Esophagus muscularis mucosa (tissue), 4 donors: ENCODE measurements at regions not wholly inside any gene's neighbourhood (a gene's known extent, or its start where the extent isn't known, plus 50 kb on each side); places are given as distances from the start of the nearest gene placed in this dataset.

Experiments used
- DNase-seq: peaks from one replicate; pipeline ENCODE4 v3.0.0-alpha.2; 2017; ENCODE audit errors: extremely low spot score
- H3K27ac ChIP-seq, 4 donors: fragments of 200-600 bp; sonication (generic); replicated peaks in 1 of 4; 1 replicate in 3 of 4; 2 replicates in 1 of 4; pipeline ENCODE4 v1.5.1; 2016 to 2019; ENCODE audit warnings: mild to moderate bottlenecking in 1 of 4
- H3K27me3 ChIP-seq, 4 donors: fragments of 200-600 bp; sonication (generic); one replicate each; pipeline versions ENCODE4 v1.5.1 to v1.6.0; 2016 to 2019
- H3K36me3 ChIP-seq, 4 donors: fragments of 200-600 bp; sonication (generic); one replicate each; pipeline ENCODE4 v1.5.1; 2016 to 2019
- H3K4me1 ChIP-seq, 4 donors: fragments of 200-600 bp; sonication (generic); one replicate each; pipeline ENCODE4 v1.5.1; 2016 to 2019
- H3K4me3 ChIP-seq, 4 donors: fragments of 200-600 bp; sonication (generic); 1 replicate in 2 of 4; 2 replicates in 2 of 4; pipeline ENCODE4 v1.5.1; 2016 to 2019; ENCODE audit warnings: mild to moderate bottlenecking in 4 of 4, moderate library complexity in 1 of 4
- H3K9me3 ChIP-seq, 4 donors: fragments of 200-600 bp; sonication (generic); 1 replicate in 3 of 4; 2 replicates in 1 of 4; pipeline ENCODE4 v1.5.1; 2016 to 2019
- CTCF ChIP-seq, 3 experiments: fragments of 200-600 bp in 2 of 3; fragments of 450-650 bp in 1 of 3; sonication (generic) in 2 of 3; IDR thresholded peaks; one replicate each; pipeline ENCODE4 v1.5.1; 2017 to 2019; ENCODE audit warnings: antibody characterized with exemption in 3 of 3, mild to moderate bottlenecking in 2 of 3, moderate library complexity in 1 of 3
- EP300 ChIP-seq: sonication (generic); formaldehyde crosslinking; IDR thresholded peaks from one replicate; pipeline ENCODE4 v1.6.1; 2017; ENCODE audit warnings: antibody characterized with exemption
- POLR2A ChIP-seq: fragments of 450-650 bp; IDR thresholded peaks from one replicate; pipeline ENCODE4 v1.6.1; 2017; ENCODE audit warnings: antibody characterized with exemption, moderate library complexity, mild to moderate bottlenecking, low read depth
- POLR2AphosphoS5 ChIP-seq, 2 donors: sonication (generic); formaldehyde crosslinking; IDR thresholded peaks; one replicate each; pipeline ENCODE4 v1.6.1; 2017; ENCODE audit warnings: antibody characterized with exemption in 2 of 2
- WGBS: methylation state at CpG from one replicate; pipeline ENCODE4 v1.1.5; 2018; 5-methylcytosine and 5-hydroxymethylcytosine counted together
- intact Hi-C: fragments of 100-400 bp; cut with DNase I; formaldehyde crosslinking; loops from one replicate; pipeline ENCODE4 v1.15.1; 2023

DNA sequence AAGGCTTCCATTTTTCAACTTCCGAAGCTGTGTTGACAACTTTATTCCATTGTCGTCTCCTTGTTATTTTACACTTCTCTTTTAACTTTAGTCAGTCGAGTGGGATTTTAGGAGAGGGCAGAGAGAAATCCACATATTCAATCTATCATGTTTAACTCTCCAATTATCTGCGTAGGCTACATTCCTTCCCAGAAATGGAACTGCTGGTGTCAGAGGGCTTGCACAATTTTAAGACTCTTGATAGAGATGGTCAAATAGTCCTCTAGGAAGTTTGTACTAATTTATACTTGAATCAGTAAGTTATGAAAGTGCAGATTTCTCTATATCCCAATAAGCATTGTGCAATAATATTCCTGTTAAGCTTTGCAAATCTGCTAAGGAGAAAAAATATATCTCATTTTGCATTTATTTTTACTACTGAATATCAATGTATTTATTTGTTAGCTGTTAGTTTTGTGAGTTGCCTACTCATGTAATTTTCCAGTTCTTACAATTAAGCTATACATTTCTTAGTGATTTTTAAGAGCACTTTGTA is 95.6 kb downstream of the CYP26B1 start:
- intact Hi-C loops: no loop called here
- no peaks in the 10 kb centered on the region for H3K36me3 ChIP-seq
- no peaks in the 10 kb centered on the region for H3K4me1 ChIP-seq
- no peak overlapping the region for H3K4me3 ChIP-seq
- no peaks in the 10 kb centered on the region for H3K27me3 ChIP-seq
- WGBS: 59% methylated on average over 4 of the region's 4 CpGs
- H3K9me3 ChIP-seq: peaks cover 0 to 16% (median 6%) of the 10 kb centered on the region in 4 donors
- H3K27ac ChIP-seq: no peak overlapping the region
- no peak for TF ChIP-seq POLR2AphosphoS5 (IDR thresholded peaks at IDR 0.05)
- no peak for TF ChIP-seq EP300
- TF ChIP-seq POLR2A: no peak
- no peak for TF ChIP-seq CTCF (IDR thresholded peaks at IDR 0.05)
- no peak for DNase-seq

DNA sequence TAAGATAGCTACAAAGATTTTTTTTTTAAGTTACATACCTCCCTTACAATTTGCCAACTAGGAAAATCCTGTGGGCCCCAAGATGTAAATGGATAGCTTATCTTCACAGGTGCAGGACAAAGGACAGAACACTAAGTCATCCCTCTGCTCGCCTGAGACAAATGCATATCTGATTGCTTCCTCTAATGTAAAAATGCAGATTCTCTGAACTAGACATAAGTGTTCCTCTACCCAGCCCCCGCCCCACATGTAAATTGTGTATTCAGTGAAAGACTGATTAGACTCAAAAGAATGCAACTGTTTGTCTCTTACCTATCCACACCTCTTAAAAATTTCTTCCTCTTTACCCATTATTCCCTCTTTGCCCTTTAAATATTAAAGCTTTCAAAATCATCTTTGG is 96.5 kb downstream of the CYP26B1 start:
- peaks cover 0 to 16% (median 6%) of the 10 kb centered on the region in 4 donors for H3K9me3 ChIP-seq
- H3K27me3 ChIP-seq: no peaks in the 10 kb centered on the region
- intact Hi-C loops: no loop called here
- H3K4me1 ChIP-seq: no peaks in the 10 kb centered on the region
- TF ChIP-seq POLR2AphosphoS5 (IDR thresholded peaks at IDR 0.05) (no peak), CTCF (IDR thresholded peaks at IDR 0.05) (no peak), POLR2A (no peak), EP300 (no peak)
- no peak overlapping the region for H3K27ac ChIP-seq
- no peak overlapping the region for H3K4me3 ChIP-seq
- 90% methylated on average over 2 of the region's 2 CpGs for WGBS
- no peak for DNase-seq
- H3K36me3 ChIP-seq: no peaks in the 10 kb centered on the region

GRCh38 chr2:72050734-72051133 is 96.9 kb downstream of the CYP26B1 start:
- Histone ChIP-seq H3K9me3 (peaks cover 0 to 16% (median 6%) of the 10 kb centered on the region in 4 donors), H3K4me1 (no peaks in the 10 kb centered on the region), H3K27ac (no peak overlapping the region), H3K4me3 (no peak overlapping the region), H3K36me3 (no peaks in the 10 kb centered on the region), H3K27me3 (no peaks in the 10 kb centered on the region)
- DNase-seq: no peak
- TF ChIP-seq CTCF (IDR thresholded peaks at IDR 0.05): no peak
- TF ChIP-seq POLR2A: no peak
- TF ChIP-seq EP300: no peak
- no peak for TF ChIP-seq POLR2AphosphoS5 (IDR thresholded peaks at IDR 0.05)
- intact Hi-C loops: no loop called here
- 73% methylated on average over 2 of the region's 2 CpGs for WGBS

- Histone ChIP-seq H3K36me3 (no peaks in the 10 kb centered on the region), H3K27me3 (no peaks in the 10 kb centered on the region), H3K27ac (no peak overlapping the region), H3K4me3 (no peak overlapping the region), H3K4me1 (no peaks in the 10 kb centered on the region), H3K9me3 (peaks cover 0 to 21% (median 15%) of the 10 kb centered on the region in 4 donors)
- intact Hi-C loops: no loop called here
- TF ChIP-seq POLR2A (no peak), CTCF (IDR thresholded peaks at IDR 0.05) (no peak), POLR2AphosphoS5 (IDR thresholded peaks at IDR 0.05) (no peak), EP300 (no peak)
- no peak for DNase-seq
Measured at GRCh38 chr2:72048881-72049477, 98.7 kb downstream of the CYP26B1 start.

- intact Hi-C loops: no loop called here
- Histone ChIP-seq H3K27me3 (no peaks in the 10 kb centered on the region), H3K27ac (no peak overlapping the region), H3K9me3 (peaks cover 0 to 24% (median 17%) of the 10 kb centered on the region in 4 donors), H3K4me3 (no peak overlapping the region), H3K4me1 (no peaks in the 10 kb centered on the region), H3K36me3 (no peaks in the 10 kb centered on the region)
- TF ChIP-seq CTCF (IDR thresholded peaks at IDR 0.05): no peak
- no peak for TF ChIP-seq POLR2AphosphoS5 (IDR thresholded peaks at IDR 0.05)
- TF ChIP-seq EP300: no peak
- no peak for TF ChIP-seq POLR2A
- DNase-seq: no peak
Measured at GRCh38 chr2:72043985-72044384, 103.7 kb downstream of the CYP26B1 start.
